ENCODE measurements at regions not wholly inside any gene's neighbourhood (a gene's known extent, or its start where the extent isn't known, plus 50 kb on each side); places are given as distances from the start of the nearest gene placed in this dataset.

- Histone ChIP-seq H3K27ac (ENCODE audit: insufficient read depth, low read length) (no peak overlapping the region), H3K4me1 (ENCODE audit: control insufficient read depth, insufficient read depth, low read length) (no peaks in the 10 kb centered on the region; the same call in 1 of the 2 replicates), H3K9ac (ENCODE audit: low read depth, low read length) (no peak overlapping the region), H4K5ac (ENCODE audit: low read depth, low read length) (no peak overlapping the region), H2BK15ac (ENCODE audit: low read depth, low read length) (no peak overlapping the region), H4K8ac (ENCODE audit: low read depth in 2 of 2, low read length in 2 of 2) (no peak overlapping the region), H3K4me3 (ENCODE audit: insufficient read depth, low read depth, low read length) (no peak overlapping the region), H3K18ac (ENCODE audit: low read depth, low read length) (no peak overlapping the region; the same call in 1 of the 2 replicates), H3K14ac (replicated peaks; ENCODE audit: low read depth, low read length) (no peak overlapping the region), H3K4ac (ENCODE audit: low read depth, low read length) (no peak overlapping the region), H3K27me3 (ENCODE audit: control insufficient read depth, insufficient read depth, low read length) (no peaks in the 10 kb centered on the region), H2BK120ac (ENCODE audit: low read depth, low read length) (no peak overlapping the region), H3K23ac (ENCODE audit: low read depth, low read length) (no peak overlapping the region), H3K36me3 (ENCODE audit: control insufficient read depth, insufficient read depth, low read length) (no peaks in the 10 kb centered on the region), H2BK20ac (ENCODE audit: low read depth, low read length) (no peak overlapping the region; the same call in 1 of the 2 replicates), H2AFZ (replicated peaks; ENCODE audit: low read length, poor library complexity) (no peak overlapping the region), H2BK5ac (ENCODE audit: low read depth, low read length, poor library complexity, severe bottlenecking) (no peak overlapping the region), H3K9me3 (ENCODE audit: control insufficient read depth, insufficient read depth, low read length) (no peaks in the 10 kb centered on the region), H4K20me1 (ENCODE audit: insufficient read depth, low read length) (no peaks in the 10 kb centered on the region), H3K56ac (ENCODE audit: extremely low read depth, insufficient read depth, low read length) (no peak overlapping the region), H4K91ac (ENCODE audit: insufficient read depth, low read depth, low read length) (no peak overlapping the region), H3K9me1 (ENCODE audit: insufficient read depth, low read length) (no peaks in the 10 kb centered on the region), H2AK9ac (replicated peaks; ENCODE audit: low read depth, low read length, poor library complexity) (no peak overlapping the region), H3K79me1 (ENCODE audit: low read depth in 1 of 2, low read length in 2 of 2) (no peaks in the 10 kb centered on the region; a peak in 1 of 4 replicates), H3K4me2 (ENCODE audit: low read depth, low read length) (no peak overlapping the region), H2AK5ac (ENCODE audit: low read depth, low read length) (no peak overlapping the region)
- DNase-seq: no peak
- in situ Hi-C loops (cut with MboI; ENCODE audit: low sequenced_read_pairs) (loop anchor here (5.0 kb wide), 1 partner anchor 137 kb away; the partner anchor contains the start of gene FBN2), intact Hi-C loops (cut with micrococcal nuclease) (loop anchor here (10.0 kb wide), 1 partner anchor 299 kb away; no protein-coding TSS in a partner anchor), dilution Hi-C loops (cut with HindIII; ENCODE audit: low sequenced_read_pairs, unreplicated experiment) (no loop called here)
- POLR2A ChIA-PET (ENCODE audit: unreplicated experiment): no interaction called here
- no peak for ATAC-seq (ENCODE audit: low read depth)
- WGBS, 2 experiments (ENCODE audit: extremely low coverage in 2 of 2, insufficient read length in 1 of 2): no CpG with 5 or more reads among the region's 3 CpGs
- CTCF ChIA-PET: interaction anchor here (0.8 to 1.0 kb wide), 3 partner anchors 24 to 62 kb away, joined by 3 to 4 read pairs (median 3); no protein-coding TSS in a partner anchor
- BruUV-seq (replicated peaks): no TSS peak
- TF ChIP-seq CEBPB (IDR thresholded peaks at IDR 0.05; ENCODE audit: low read depth, low read length) (no peak), SMC3 (IDR thresholded peaks at IDR 0.05; ENCODE audit: low read depth, low read length) (no peak), MXI1 (IDR thresholded peaks at IDR 0.05; ENCODE audit: borderline replicate concordance, low read depth, low read length) (no peak), RCOR1 (IDR thresholded peaks at IDR 0.05; ENCODE audit: insufficient replicate concordance, low read length) (no peak), POLR2A (IDR thresholded peaks at IDR 0.05; ENCODE audit: low read depth, low read length) (no peak), NFE2L2 (IDR thresholded peaks at IDR 0.05; ENCODE audit: low read depth, low read length) (no peak), RFX5 (IDR thresholded peaks at IDR 0.05; ENCODE audit: low read depth, low read length) (no peak), FOS (IDR thresholded peaks at IDR 0.05; ENCODE audit: low read depth, low read length) (no peak), MAFK (IDR thresholded peaks at IDR 0.05; ENCODE audit: low read depth, low read length) (no peak)
- TF ChIP-seq, protein P1, sequence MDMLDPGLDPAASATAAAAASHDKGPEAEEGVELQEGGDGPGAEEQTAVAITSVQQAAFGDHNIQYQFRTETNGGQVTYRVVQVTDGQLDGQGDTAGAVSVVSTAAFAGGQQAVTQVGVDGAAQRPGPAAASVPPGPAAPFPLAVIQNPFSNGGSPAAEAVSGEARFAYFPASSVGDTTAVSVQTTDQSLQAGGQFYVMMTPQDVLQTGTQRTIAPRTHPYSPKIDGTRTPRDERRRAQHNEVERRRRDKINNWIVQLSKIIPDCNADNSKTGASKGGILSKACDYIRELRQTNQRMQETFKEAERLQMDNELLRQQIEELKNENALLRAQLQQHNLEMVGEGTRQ (IDR thresholded peaks at IDR 0.05; ENCODE audit: low read depth, low read length): no peak
- TF ChIP-seq, protein P2, sequence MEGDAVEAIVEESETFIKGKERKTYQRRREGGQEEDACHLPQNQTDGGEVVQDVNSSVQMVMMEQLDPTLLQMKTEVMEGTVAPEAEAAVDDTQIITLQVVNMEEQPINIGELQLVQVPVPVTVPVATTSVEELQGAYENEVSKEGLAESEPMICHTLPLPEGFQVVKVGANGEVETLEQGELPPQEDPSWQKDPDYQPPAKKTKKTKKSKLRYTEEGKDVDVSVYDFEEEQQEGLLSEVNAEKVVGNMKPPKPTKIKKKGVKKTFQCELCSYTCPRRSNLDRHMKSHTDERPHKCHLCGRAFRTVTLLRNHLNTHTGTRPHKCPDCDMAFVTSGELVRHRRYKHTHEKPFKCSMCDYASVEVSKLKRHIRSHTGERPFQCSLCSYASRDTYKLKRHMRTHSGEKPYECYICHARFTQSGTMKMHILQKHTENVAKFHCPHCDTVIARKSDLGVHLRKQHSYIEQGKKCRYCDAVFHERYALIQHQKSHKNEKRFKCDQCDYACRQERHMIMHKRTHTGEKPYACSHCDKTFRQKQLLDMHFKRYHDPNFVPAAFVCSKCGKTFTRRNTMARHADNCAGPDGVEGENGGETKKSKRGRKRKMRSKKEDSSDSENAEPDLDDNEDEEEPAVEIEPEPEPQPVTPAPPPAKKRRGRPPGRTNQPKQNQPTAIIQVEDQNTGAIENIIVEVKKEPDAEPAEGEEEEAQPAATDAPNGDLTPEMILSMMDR (conservative IDR thresholded peaks at IDR 0.05; ENCODE audit: low read depth, low read length): no peak
Observed at GRCh38 chr5:128673970-128674369, 135.9 kb upstream of the FBN2 start.
